GM12875 (cell line): ENCODE measurements at regions not wholly inside any gene's neighbourhood (a gene's known extent, or its start where the extent isn't known, plus 50 kb on each side); places are given as distances from the start of the nearest gene placed in this dataset.
"Not testable (repeated sequence)": the region's sequence is repeated elsewhere in the genome, so short reads cannot be mapped to it uniquely, and the experiment has no call there.

Experiments
- H3K4me3 ChIP-seq: one replicate; pipeline ENCODE4 v1.5.1; 2011; ENCODE audit warnings: low read depth, low read length, control low read depth
- TF ChIP-seq, protein P1 (sequence below): IDR thresholded peaks from 2 replicates; pipeline ENCODE4 v1.5.1; 2011; ENCODE audit warnings: low read depth, mild to moderate bottlenecking, control low read depth, inconsistent platforms, low read length, moderate library complexity, borderline replicate concordance; ENCODE audit not compliant: insufficient read depth

DNA sequence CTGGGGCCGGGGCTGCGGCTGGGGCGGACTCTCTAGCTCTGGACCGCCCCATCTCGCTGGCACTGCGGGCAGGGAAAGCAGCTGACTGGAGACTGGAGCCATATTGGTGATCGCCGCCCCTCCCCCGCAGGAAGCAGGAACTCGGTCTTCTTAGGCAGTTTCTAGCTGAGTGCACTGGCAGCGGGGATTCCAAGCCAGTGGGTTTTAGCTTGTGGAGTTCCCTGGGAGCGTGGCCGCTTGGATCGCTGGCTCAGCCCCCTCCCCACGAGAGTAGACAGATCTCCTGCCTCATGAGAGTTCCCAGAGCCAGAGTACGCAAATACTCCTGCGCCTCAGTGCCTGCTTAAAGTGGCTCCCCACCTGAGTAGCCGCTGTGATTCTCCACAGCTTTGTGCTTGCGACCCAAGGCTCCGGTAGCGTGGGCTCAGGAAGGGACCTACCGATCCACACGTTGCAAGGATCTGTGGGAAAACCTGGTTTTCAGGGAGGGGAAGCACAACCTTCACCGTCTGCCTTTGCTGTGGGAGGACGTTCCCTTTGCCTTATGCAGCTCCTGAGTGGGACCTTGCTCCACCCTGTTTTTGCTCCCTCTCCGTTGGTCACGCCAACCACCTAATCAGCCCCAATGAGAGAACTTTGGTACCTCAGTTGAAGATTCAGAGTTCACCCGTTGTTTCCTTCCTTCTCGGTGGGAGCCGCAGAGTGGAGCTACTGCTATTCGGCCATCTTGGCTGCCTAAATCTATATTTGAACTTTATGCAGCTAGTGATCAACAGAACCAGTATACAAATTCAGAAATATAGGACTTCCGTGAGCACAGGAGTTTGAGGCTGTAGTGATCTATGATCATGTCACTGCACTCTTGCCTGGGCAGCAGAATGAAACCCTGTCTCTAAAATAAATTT is 803.9 kb upstream of the PCDH10 start:
- TF ChIP-seq, protein P1, sequence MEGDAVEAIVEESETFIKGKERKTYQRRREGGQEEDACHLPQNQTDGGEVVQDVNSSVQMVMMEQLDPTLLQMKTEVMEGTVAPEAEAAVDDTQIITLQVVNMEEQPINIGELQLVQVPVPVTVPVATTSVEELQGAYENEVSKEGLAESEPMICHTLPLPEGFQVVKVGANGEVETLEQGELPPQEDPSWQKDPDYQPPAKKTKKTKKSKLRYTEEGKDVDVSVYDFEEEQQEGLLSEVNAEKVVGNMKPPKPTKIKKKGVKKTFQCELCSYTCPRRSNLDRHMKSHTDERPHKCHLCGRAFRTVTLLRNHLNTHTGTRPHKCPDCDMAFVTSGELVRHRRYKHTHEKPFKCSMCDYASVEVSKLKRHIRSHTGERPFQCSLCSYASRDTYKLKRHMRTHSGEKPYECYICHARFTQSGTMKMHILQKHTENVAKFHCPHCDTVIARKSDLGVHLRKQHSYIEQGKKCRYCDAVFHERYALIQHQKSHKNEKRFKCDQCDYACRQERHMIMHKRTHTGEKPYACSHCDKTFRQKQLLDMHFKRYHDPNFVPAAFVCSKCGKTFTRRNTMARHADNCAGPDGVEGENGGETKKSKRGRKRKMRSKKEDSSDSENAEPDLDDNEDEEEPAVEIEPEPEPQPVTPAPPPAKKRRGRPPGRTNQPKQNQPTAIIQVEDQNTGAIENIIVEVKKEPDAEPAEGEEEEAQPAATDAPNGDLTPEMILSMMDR = no peak
- no peak overlapping the region for H3K4me3 ChIP-seq

DNA sequence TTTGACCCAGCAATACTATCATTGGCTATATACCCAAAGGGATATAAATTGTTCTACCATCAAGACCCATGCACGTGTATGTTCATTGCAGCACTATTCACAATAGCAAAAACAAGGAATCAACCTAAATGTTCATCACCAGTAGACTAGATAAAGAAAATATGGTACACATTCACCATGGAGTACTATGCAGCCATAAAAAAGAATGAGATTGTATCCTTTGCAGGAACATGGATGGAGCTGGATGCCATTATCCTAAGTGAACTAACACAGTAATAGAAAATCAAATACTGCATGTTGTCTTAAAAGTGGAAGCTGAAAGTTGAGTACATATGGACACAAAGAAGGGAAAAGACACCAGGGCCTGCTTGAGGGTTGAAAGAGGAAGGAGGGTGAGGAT is 803.1 kb upstream of the PCDH10 start:
- no peak overlapping the region for H3K4me3 ChIP-seq
- TF ChIP-seq, protein P1 = no peak

DNA sequence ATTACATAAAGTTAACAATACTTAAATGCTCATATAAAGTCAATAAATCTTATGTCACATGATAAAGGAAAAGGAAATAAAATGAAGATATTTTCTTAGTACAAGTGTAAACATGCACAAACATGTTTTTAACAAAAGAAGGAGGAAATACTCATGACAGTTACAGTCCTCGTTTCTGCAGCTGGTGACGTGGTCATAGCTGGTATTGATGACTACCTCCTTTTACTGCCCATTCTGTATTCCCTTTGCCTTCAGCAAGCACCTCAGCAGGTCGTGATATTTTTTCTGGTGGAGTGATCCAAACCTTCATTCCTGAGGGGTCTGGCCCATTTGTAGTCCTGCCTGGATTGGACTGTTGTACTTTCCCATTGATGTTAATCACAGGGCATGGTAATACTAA is 797.5 kb upstream of the PCDH10 start:
- H3K4me3 ChIP-seq = not testable (repeated sequence)

DNA sequence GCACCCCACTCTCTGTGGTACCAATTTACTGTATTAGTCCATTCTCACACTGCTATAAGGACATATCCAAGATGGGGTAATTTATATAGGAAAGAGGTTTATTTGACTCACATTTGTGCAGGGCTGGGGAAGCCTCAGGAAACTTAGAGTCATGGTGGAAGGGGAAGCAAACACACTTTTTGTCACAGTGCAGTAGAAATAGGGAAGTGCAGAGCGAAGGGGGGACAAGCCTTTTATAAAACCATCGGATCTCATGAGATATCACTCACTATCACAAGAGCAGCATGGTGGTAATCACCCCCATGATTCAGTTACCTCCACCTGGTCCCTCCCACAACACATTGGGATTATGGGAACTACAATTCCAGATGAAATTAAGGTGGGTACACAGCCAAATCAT is 766.9 kb upstream of the PCDH10 start:
- TF ChIP-seq, protein P1 = no peak
- no peak overlapping the region for H3K4me3 ChIP-seq

DNA sequence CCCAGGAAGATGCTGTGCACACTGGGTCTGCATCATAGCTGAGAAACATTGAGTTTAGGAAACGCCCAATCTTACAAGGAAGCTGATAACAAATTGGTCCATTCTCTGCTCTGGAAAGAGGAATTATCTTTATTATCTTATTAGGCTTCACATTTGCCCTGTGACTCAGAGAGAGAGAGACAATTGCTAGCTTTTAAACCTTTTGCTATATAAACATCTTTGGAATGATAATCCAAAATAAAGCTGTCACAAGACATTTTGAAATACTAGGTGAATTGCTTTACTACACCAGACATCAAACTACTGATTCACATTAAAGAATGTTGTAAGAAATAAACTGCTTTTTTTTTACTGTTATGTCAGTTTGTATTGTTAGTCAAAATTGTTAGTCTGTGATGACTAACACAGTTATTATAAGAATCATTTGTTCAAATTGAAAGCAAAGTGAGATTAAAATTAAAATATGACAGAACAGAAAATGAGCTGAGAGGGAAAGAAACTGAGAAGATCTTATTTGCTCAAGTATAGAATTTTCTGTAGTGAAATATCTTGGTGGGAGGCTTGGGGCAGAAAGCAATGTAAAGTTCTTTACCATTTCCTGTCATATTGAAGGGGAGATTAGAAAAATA is 765.4 kb upstream of the PCDH10 start:
- no peak overlapping the region for H3K4me3 ChIP-seq
- TF ChIP-seq, protein P1 = no peak

DNA sequence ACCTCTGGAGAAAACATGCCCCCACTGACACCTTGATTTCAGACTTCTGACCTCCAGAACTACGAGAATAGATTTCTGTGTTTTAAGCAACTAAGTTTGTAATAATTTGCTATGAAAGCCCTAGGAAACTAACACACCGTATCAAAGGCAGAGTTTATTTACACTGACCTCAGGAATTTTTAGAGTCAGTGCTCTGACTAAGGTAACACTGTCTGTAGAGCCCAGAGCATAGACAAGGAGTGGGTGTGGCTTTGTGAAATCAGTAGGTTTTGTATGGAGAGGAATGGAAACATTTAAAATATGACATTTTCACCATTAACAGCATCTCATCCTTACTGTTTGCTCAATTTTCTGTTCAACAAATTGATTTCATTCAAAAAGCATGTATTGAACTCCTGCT is 764.4 kb upstream of the PCDH10 start:
- no peak overlapping the region for H3K4me3 ChIP-seq
- TF ChIP-seq, protein P1 = no peak

DNA sequence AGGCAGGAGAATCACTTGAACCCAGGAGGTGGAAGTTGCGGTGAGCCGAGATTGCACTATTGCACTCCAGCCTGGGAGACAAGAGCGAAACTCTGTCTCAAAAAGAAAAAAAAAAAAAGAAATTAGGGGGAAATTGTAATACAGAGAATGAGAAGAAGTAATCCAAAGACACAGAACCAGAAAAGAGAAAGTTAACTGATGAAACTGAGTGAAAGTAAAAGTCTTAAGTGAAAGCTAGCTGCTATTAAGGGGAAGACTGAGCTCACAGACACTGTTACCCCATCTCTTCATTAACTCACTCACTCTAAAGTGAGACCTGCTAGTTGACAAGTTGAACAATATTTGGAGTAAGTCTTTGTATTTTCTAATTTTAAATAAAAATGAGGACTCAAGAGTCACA is 763.0 kb upstream of the PCDH10 start:
- TF ChIP-seq, protein P1 = no peak
- no peak overlapping the region for H3K4me3 ChIP-seq
